Activated CD4-positive, alpha-beta T cell treated with anti-CD3 and anti-CD28 coated beads for 4 hours (primary cell): ENCODE measurements at regions not wholly inside any gene's neighbourhood (a gene's known extent, or its start where the extent isn't known, plus 50 kb on each side); places are given as distances from the start of the nearest gene placed in this dataset.

Source experiments
- DNase-seq, 2 donors: peaks; one replicate each; pipeline ENCODE4 v3.0.0-alpha.2; 2020

- no peak for DNase-seq
Observed at GRCh38 chr7:121810831-121811672, 61.9 kb upstream of the PTPRZ1 start.

GRCh38 chr7:121807078-121807477 is 65.9 kb upstream of the PTPRZ1 start:
- no peak for DNase-seq

GRCh38 chr7:121803039-121803438 is 69.9 kb upstream of the PTPRZ1 start:
- DNase-seq, result no peak

- no peak for DNase-seq
Observed at GRCh38 chr7:121800916-121801675, 71.9 kb upstream of the PTPRZ1 start.

GRCh38 chr7:121798896-121799295 is 74.1 kb upstream of the PTPRZ1 start:
- DNase-seq, result no peak

GRCh38 chr7:121798453-121798840 is 74.5 kb upstream of the PTPRZ1 start:
- DNase-seq, result no peak

GRCh38 chr7:121797657-121798452 is 75.1 kb upstream of the PTPRZ1 start:
- no peak for DNase-seq

GRCh38 chr7:121796936-121797656 is 75.9 kb upstream of the PTPRZ1 start:
- DNase-seq, result no peak

- no peak for DNase-seq
Observed at GRCh38 chr7:121796381-121796780, 76.6 kb upstream of the PTPRZ1 start.

- no peak for DNase-seq
Observed at GRCh38 chr7:121795736-121796135, 77.2 kb upstream of the PTPRZ1 start.

GRCh38 chr7:121793716-121794115 is 79.2 kb upstream of the PTPRZ1 start:
- no peak for DNase-seq

- no peak for DNase-seq
Observed at GRCh38 chr7:121777672-121778071, 95.3 kb upstream of the PTPRZ1 start.

GRCh38 chr7:121774563-121774962 is 98.4 kb upstream of the PTPRZ1 start:
- no peak for DNase-seq

- no peak for DNase-seq
Observed at GRCh38 chr7:121766676-121767075, 106.3 kb upstream of the PTPRZ1 start.

GRCh38 chr7:121761399-121761798 is 111.6 kb upstream of the PTPRZ1 start:
- no peak for DNase-seq

- no peak for DNase-seq
Observed at GRCh38 chr7:121755818-121756552, 117.0 kb upstream of the PTPRZ1 start.

- DNase-seq, result no peak
Observed at GRCh38 chr7:121755286-121755685, 117.7 kb upstream of the PTPRZ1 start.

GRCh38 chr7:121753944-121754343 is 119.0 kb upstream of the PTPRZ1 start:
- no peak for DNase-seq

GRCh38 chr7:121752706-121753105 is 120.3 kb upstream of the PTPRZ1 start:
- no peak for DNase-seq

GRCh38 chr7:121748546-121748945 is 124.4 kb upstream of the PTPRZ1 start:
- DNase-seq, result no peak

- no peak for DNase-seq
Observed at GRCh38 chr7:121745856-121746255, 127.1 kb upstream of the PTPRZ1 start.

- no peak for DNase-seq
Observed at GRCh38 chr7:121744877-121745276, 128.1 kb upstream of the PTPRZ1 start.
